Thymus (tissue), 11 donors: ENCODE measurements at regions not wholly inside any gene's neighbourhood (a gene's known extent, or its start where the extent isn't known, plus 50 kb on each side); places are given as distances from the start of the nearest gene placed in this dataset.

Experiments used
- DNase-seq, 9 donors: peaks; one replicate each; pipeline ENCODE4 v3.0.0-alpha.2; 2013; ENCODE audit warnings: low spot score in 9 of 9, low read depth in 6 of 9, missing footprints in 1 of 9
- H3K27ac ChIP-seq, 2 donors: one replicate each; pipeline ENCODE4 v1.5.1; 2013; ENCODE audit warnings: control low read depth in 1 of 2, low read depth in 1 of 2, low read length in 1 of 2, mild to moderate bottlenecking in 1 of 2, moderate library complexity in 1 of 2
- H3K27me3 ChIP-seq, 2 donors: one replicate each; pipeline ENCODE4 v1.5.1; 2013; ENCODE audit warnings: low read length in 1 of 2; ENCODE audit not compliant: control insufficient read depth in 2 of 2, insufficient read depth in 1 of 2
- H3K36me3 ChIP-seq, 2 donors: one replicate each; pipeline ENCODE4 v1.5.1; 2013; ENCODE audit warnings: low read length in 1 of 2, mild to moderate bottlenecking in 1 of 2, moderate library complexity in 1 of 2; ENCODE audit not compliant: control insufficient read depth in 2 of 2, insufficient read depth in 2 of 2
- H3K4me1 ChIP-seq, 2 donors: one replicate each; pipeline ENCODE4 v1.5.1; 2013; ENCODE audit warnings: low read length in 2 of 2; ENCODE audit not compliant: control insufficient read depth in 2 of 2, insufficient read depth in 2 of 2
- H3K4me3 ChIP-seq, 2 donors: one replicate each; pipeline ENCODE4 v1.5.1; 2013; ENCODE audit warnings: low read length in 2 of 2, control low read depth in 1 of 2, mild to moderate bottlenecking in 1 of 2
- H3K9me3 ChIP-seq, 2 donors: one replicate each; pipeline ENCODE4 v1.5.1; 2013; ENCODE audit warnings: low read length in 1 of 2, mild to moderate bottlenecking in 1 of 2; ENCODE audit not compliant: control insufficient read depth in 2 of 2, insufficient read depth in 1 of 2
- WGBS: extraction: QIAGEN DNeasy Blood & Tissue Kit; methylation state at CpG from one replicate; pipeline ENCODE4 v1.1.7; 2013; 5-methylcytosine and 5-hydroxymethylcytosine counted together
- donor health status: healthy.

DNA sequence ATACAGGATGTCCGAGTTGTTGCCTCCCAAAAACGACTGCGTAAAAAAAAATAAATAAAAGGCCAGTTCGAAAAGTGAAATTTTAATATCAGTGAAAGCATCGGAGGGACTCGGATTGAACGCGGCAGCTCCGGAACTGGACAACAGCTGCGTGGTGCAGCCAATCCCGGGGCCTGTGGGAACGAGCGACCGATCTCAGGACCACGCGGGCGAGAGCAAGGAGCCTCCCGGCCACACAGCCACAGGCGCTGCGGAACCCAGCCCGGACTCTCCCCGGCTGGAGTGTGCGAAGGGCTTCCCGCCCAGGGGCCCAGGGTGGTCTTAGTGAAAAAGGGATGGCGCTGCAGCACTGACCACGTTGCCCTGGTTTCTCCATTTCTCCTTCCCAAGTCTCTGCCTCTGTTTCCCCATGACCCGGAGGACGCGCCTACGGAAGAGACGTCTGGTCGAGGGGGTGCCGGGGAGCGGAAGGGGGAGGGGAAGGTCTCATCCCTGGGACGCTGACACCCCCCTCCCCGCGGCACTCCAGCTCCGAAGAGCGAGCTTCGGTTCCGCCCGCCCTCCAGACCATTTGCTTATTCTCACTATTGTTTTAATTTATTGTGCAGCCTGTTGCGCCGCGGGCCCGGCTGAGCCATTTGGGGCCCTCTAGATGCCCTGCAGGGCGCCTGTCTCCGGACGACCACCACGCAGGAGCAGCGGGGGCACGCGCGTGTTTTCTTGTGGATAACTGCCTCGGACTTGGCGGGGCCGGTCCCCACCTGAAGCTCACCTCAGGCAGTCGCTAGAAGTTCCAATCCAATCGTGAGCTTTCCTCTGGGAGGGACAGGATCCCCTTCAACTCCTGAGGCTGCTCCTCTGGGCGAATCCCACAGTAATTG, 303.0 kb downstream of the PARP8 start:
- Histone ChIP-seq H3K4me1 (no peaks in the 10 kb centered on the region), H3K27me3 (peaks cover 51 to 77% of the 10 kb centered on the region in 2 donors), H3K36me3 (no peaks in the 10 kb centered on the region), H3K4me3 (peak overlapping the region; percentile 2 to 35), H3K9me3 (no peaks in the 10 kb centered on the region), H3K27ac (peak overlapping the region; percentile 50 to 68)
- 5% methylated on average over 60 of the region's 60 CpGs for WGBS
- DNase-seq = no peak

DNA sequence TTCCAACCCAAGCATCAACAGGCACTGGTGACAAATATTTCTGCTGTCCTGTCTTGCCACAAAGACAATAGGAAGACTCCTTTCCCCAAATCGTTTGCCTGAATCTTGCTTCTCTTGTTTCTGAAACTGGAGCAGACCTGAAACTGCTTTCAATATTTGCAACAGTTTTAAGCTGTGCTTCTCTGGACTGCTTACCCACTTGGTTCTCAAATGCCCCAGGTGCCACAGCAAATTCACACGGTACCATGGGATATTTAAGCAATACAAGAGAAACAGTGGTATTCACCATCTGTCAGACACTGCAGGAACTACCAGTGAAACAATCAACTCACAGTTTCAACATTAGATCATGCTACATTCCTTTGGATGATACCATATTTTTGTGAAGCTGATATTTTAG, 309.4 kb downstream of the PARP8 start:
- no peak overlapping the region for H3K4me3 ChIP-seq
- no peak for DNase-seq

GRCh38 chr5:50978924-50979323, 312.5 kb downstream of the PARP8 start:
- Histone ChIP-seq H3K9me3 (no peaks in the 10 kb centered on the region), H3K27me3 (no peaks in the 10 kb centered on the region), H3K4me1 (no peaks in the 10 kb centered on the region), H3K27ac (no peak overlapping the region), H3K4me3 (no peak overlapping the region), H3K36me3 (no peaks in the 10 kb centered on the region)
- no peak for DNase-seq
- WGBS = 91% methylated on average over 2 of the region's 2 CpGs

More for the DNA sequence above, 309.4 kb downstream of the PARP8 start:
- Histone ChIP-seq H3K9me3 (no peaks in the 10 kb centered on the region), H3K27ac (no peak overlapping the region), H3K4me1 (no peaks in the 10 kb centered on the region), H3K36me3 (no peaks in the 10 kb centered on the region), H3K27me3 (peaks cover 0 to 13% of the 10 kb centered on the region in 2 donors)
- WGBS = 81% methylated on average over 2 of the region's 2 CpGs

DNA sequence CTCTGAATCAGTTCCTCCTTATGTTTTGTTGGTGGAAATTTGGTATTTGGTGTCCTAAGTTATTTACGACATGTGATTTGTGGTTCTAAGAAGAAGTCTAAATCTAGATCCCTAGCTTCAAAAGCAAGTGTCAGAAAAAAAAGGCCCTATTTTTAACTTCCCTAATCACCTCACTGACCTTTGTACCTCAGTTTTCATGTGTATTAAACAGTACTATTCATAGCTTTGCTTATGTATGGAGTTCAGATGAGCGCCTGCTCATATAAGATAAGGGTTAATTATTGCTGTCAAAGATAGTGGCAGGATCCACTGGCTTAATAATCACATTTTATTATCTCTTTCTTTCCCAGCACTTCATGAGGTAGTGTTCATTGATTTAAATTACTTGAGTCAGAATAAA, 318.2 kb downstream of the PARP8 start:
- Histone ChIP-seq H3K9me3 (no peaks in the 10 kb centered on the region), H3K4me1 (no peaks in the 10 kb centered on the region), H3K4me3 (no peak overlapping the region), H3K27me3 (no peaks in the 10 kb centered on the region), H3K27ac (no peak overlapping the region), H3K36me3 (no peaks in the 10 kb centered on the region)
- WGBS = 82% methylated on average over 2 of the region's 2 CpGs
- no peak for DNase-seq

DNA sequence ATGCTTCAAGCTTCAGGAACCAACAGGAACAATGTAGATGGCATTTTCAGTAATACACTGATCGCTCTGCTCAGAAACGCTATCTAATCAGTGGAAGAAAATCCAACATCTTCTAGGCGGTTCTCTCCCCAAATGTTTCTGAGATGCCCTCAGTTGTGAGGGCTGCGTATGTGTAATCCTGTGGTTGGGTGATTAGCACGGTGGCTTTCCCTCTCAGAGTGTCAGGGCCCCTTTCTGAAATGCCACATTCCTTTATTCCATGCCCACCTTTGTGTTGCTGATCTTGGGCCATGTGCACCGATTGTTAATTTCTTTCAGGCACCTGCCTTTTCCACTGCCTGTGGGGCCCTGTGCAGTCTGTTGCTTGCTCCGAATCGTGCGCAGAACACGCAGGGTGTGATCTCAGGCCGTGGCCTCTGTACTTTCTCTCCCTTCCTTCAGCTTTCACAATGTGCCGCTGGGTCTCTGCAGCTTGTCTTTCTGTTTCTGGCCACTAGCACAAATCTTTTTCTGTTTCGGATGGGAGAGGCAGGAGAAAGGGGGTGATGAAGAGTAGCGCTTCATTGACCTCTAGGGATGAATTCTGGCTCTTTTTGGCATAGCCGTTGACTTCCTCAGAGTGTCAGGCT, 324.0 kb downstream of the PARP8 start:
- Histone ChIP-seq H3K27ac (no peak overlapping the region), H3K4me1 (no peaks in the 10 kb centered on the region), H3K36me3 (no peaks in the 10 kb centered on the region), H3K9me3 (no peaks in the 10 kb centered on the region), H3K27me3 (no peaks in the 10 kb centered on the region), H3K4me3 (no peak overlapping the region)
- WGBS = 93% methylated on average over 15 of the region's 15 CpGs
- DNase-seq = no peak

GRCh38 chr5:50995285-50995942, 329.0 kb downstream of the PARP8 start:
- DNase-seq = no peak
- 78% methylated on average over 3 of the region's 3 CpGs for WGBS
- Histone ChIP-seq H3K27ac (no peak overlapping the region), H3K4me1 (no peaks in the 10 kb centered on the region), H3K36me3 (no peaks in the 10 kb centered on the region), H3K4me3 (no peak overlapping the region), H3K9me3 (no peaks in the 10 kb centered on the region), H3K27me3 (no peaks in the 10 kb centered on the region)

DNA sequence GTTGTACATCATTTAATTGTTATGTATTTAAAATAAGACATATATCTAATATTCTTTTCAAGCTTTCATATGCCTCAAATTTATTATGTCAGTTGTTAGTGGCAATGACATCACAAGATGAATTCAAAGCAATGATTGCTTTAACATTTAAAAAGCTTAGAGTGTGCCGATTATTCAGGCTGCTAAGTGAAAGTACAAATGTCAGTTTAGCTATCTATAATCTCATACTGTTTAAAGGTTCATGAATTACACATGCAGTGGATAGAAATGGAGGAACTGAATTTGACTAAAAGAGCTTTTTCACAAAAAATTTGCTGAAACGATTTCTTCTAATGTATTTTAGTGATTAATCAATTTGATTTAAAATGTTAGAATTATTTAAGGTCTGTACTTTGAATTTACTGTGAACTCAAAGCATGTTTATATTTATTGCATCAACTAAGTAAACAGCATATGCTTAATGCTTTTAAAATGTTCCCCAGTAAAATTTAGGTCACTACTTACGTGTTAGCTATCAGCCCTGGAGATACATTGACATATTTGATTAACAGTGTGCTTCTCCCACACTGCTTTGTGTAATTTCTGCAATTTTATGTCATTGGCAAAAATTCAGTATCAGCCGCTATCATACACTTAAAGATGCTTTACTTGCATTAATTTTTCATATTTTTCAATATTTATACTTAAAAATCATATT, 334.9 kb downstream of the PARP8 start:
- Histone ChIP-seq H3K27ac (no peak overlapping the region), H3K4me3 (no peak overlapping the region), H3K4me1 (no peaks in the 10 kb centered on the region), H3K9me3 (no peaks in the 10 kb centered on the region), H3K36me3 (no peaks in the 10 kb centered on the region), H3K27me3 (no peaks in the 10 kb centered on the region)
- 79% methylated on average over 4 of the region's 4 CpGs for WGBS
- DNase-seq = no peak

GRCh38 chr5:51002368-51002767, 335.9 kb downstream of the PARP8 start:
- 94% methylated on average over 3 of the region's 3 CpGs for WGBS

More at GRCh38 chr5:51002368-51002767, 335.9 kb downstream of the PARP8 start:
- Histone ChIP-seq H3K36me3 (no peaks in the 10 kb centered on the region), H3K9me3 (no peaks in the 10 kb centered on the region), H3K27me3 (no peaks in the 10 kb centered on the region), H3K4me3 (no peak overlapping the region), H3K4me1 (no peaks in the 10 kb centered on the region), H3K27ac (no peak overlapping the region)
- DNase-seq = no peak
